Activated T-helper 17 cell treated with anti-CD3 and anti-CD28 coated beads, Interleukin-2, amount 50 U/mL, for 72 hours (primary cell): ENCODE measurements at regions not wholly inside any gene's neighbourhood (a gene's known extent, or its start where the extent isn't known, plus 50 kb on each side); places are given as distances from the start of the nearest gene placed in this dataset.
"Not testable (repeated sequence)": the region's sequence is repeated elsewhere in the genome, so short reads cannot be mapped to it uniquely, and the experiment has no call there.

Source experiments
- ATAC-seq: fragments of 150-1000 bp; cut with Tn5 transposase; replicated peaks from 2 replicates; pipeline ENCODE4 v1.10.0; 2021; ENCODE audit warnings: mild to moderate bottlenecking, moderate library complexity
- H3K27ac Mint-ChIP-seq: one replicate; pipeline ENCODE4 v1.8.0; 2022; ENCODE audit warnings: mixed read lengths
- H3K27me3 Mint-ChIP-seq: one replicate; pipeline ENCODE4 v1.8.0; 2022; ENCODE audit warnings: mixed read lengths
- H3K36me3 Mint-ChIP-seq: one replicate; pipeline ENCODE4 v1.8.0; 2022; ENCODE audit warnings: low read depth, mild to moderate bottlenecking, mixed read lengths
- H3K4me1 Mint-ChIP-seq: one replicate; pipeline ENCODE4 v1.8.0; 2022; ENCODE audit warnings: mixed read lengths
- H3K4me3 Mint-ChIP-seq: one replicate; pipeline ENCODE4 v1.8.0; 2022; ENCODE audit warnings: mild to moderate bottlenecking, mixed read lengths
- H3K9me3 Mint-ChIP-seq: one replicate; pipeline ENCODE4 v1.8.0; 2022; ENCODE audit warnings: mixed read lengths

GRCh38 chr3:106305127-106305526, 436.3 kb upstream of the CBLB start:
- peaks cover 13% of the 10 kb centered on the region for H3K4me1 Mint-ChIP-seq
- no peak overlapping the region for H3K27ac Mint-ChIP-seq
- H3K27me3 Mint-ChIP-seq, result no peaks in the 10 kb centered on the region
- no peak overlapping the region for H3K4me3 Mint-ChIP-seq
- H3K36me3 Mint-ChIP-seq, result no peaks in the 10 kb centered on the region
- no peak for ATAC-seq
- H3K9me3 Mint-ChIP-seq, result no peaks in the 10 kb centered on the region

GRCh38 chr3:106305882-106306435, 437.1 kb upstream of the CBLB start:
- H3K4me1 Mint-ChIP-seq, result peaks cover 13% of the 10 kb centered on the region
- no peaks in the 10 kb centered on the region for H3K36me3 Mint-ChIP-seq
- H3K27ac Mint-ChIP-seq, result no peak overlapping the region
- no peaks in the 10 kb centered on the region for H3K27me3 Mint-ChIP-seq
- no peaks in the 10 kb centered on the region for H3K9me3 Mint-ChIP-seq
- ATAC-seq, result no peak
- H3K4me3 Mint-ChIP-seq, result no peak overlapping the region

GRCh38 chr3:106309274-106309673, 440.5 kb upstream of the CBLB start:
- Mint-ChIP-seq H3K4me1 (no peaks in the 10 kb centered on the region), H3K4me3 (no peak overlapping the region), H3K27me3 (no peaks in the 10 kb centered on the region), H3K36me3 (no peaks in the 10 kb centered on the region), H3K9me3 (no peaks in the 10 kb centered on the region), H3K27ac (no peak overlapping the region)
- no peak for ATAC-seq

- H3K27ac Mint-ChIP-seq, result not testable (repeated sequence)
Observed at GRCh38 chr3:106309798-106310197, 441.0 kb upstream of the CBLB start.

GRCh38 chr3:106317141-106318055, 448.6 kb upstream of the CBLB start:
- H3K9me3 Mint-ChIP-seq, result peaks cover 11% of the 10 kb centered on the region
- H3K27me3 Mint-ChIP-seq, result no peaks in the 10 kb centered on the region
- peak overlapping the region; percentile 18 for H3K27ac Mint-ChIP-seq
- no peak for ATAC-seq
- no peaks in the 10 kb centered on the region for H3K36me3 Mint-ChIP-seq
- peak overlapping the region; percentile 18 for H3K4me3 Mint-ChIP-seq
- peaks cover 12% of the 10 kb centered on the region for H3K4me1 Mint-ChIP-seq

More at GRCh38 chr3:106309798-106310197, 441.0 kb upstream of the CBLB start:
- not testable (repeated sequence) for H3K9me3 Mint-ChIP-seq, H3K36me3 Mint-ChIP-seq, ATAC-seq, H3K4me1 Mint-ChIP-seq, H3K4me3 Mint-ChIP-seq, H3K27me3 Mint-ChIP-seq

- not testable (repeated sequence) for H3K4me3 Mint-ChIP-seq, ATAC-seq, H3K27me3 Mint-ChIP-seq, H3K27ac Mint-ChIP-seq, H3K36me3 Mint-ChIP-seq
- Mint-ChIP-seq H3K9me3 (peaks cover 25% of the 10 kb centered on the region), H3K4me1 (peaks cover 16% of the 10 kb centered on the region)
Observed at GRCh38 chr3:106321438-106321837, 452.6 kb upstream of the CBLB start.

- peaks cover 20% of the 10 kb centered on the region for H3K9me3 Mint-ChIP-seq
- no peak for ATAC-seq
Observed at GRCh38 chr3:106323586-106323985, 454.8 kb upstream of the CBLB start.

GRCh38 chr3:106326941-106327695, 458.3 kb upstream of the CBLB start:
- Mint-ChIP-seq H3K36me3 (no peaks in the 10 kb centered on the region), H3K4me1 (peaks cover 33% of the 10 kb centered on the region), H3K9me3 (peaks cover 14% of the 10 kb centered on the region), H3K27ac (peak overlapping the region; percentile 1), H3K4me3 (peak overlapping the region; percentile 41), H3K27me3 (no peaks in the 10 kb centered on the region)
- peak; percentile 36 for ATAC-seq

More at GRCh38 chr3:106323586-106323985, 454.8 kb upstream of the CBLB start:
- H3K4me1 Mint-ChIP-seq, result peaks cover 20% of the 10 kb centered on the region
- no peak overlapping the region for H3K27ac Mint-ChIP-seq
- no peaks in the 10 kb centered on the region for H3K36me3 Mint-ChIP-seq
- H3K27me3 Mint-ChIP-seq, result no peaks in the 10 kb centered on the region
- no peak overlapping the region for H3K4me3 Mint-ChIP-seq

- H3K4me3 Mint-ChIP-seq, result peak overlapping the region; percentile 41
- peaks cover 14% of the 10 kb centered on the region for H3K9me3 Mint-ChIP-seq
- no peaks in the 10 kb centered on the region for H3K36me3 Mint-ChIP-seq
- ATAC-seq, result no peak
- peaks cover 37% of the 10 kb centered on the region for H3K4me1 Mint-ChIP-seq
- no peaks in the 10 kb centered on the region for H3K27me3 Mint-ChIP-seq
- no peak overlapping the region for H3K27ac Mint-ChIP-seq
Observed at GRCh38 chr3:106327696-106328025, 458.8 kb upstream of the CBLB start.

- Mint-ChIP-seq H3K36me3 (no peaks in the 10 kb centered on the region), H3K27ac (no peak overlapping the region), H3K9me3 (peaks cover 14% of the 10 kb centered on the region), H3K27me3 (no peaks in the 10 kb centered on the region), H3K4me3 (peak overlapping the region; percentile 41), H3K4me1 (peaks cover 41% of the 10 kb centered on the region)
- ATAC-seq, result no peak
Observed at GRCh38 chr3:106328224-106328623, 459.4 kb upstream of the CBLB start.

GRCh38 chr3:106329521-106329920, 460.7 kb upstream of the CBLB start:
- ATAC-seq, result no peak
- Mint-ChIP-seq H3K4me1 (peaks cover 48% of the 10 kb centered on the region), H3K36me3 (peaks cover 7% of the 10 kb centered on the region), H3K4me3 (peak overlapping the region; percentile 13), H3K9me3 (peaks cover 5% of the 10 kb centered on the region), H3K27me3 (no peaks in the 10 kb centered on the region), H3K27ac (no peak overlapping the region)

- H3K27me3 Mint-ChIP-seq, result no peaks in the 10 kb centered on the region
- peak overlapping the region; percentile 98 for H3K27ac Mint-ChIP-seq
- no peaks in the 10 kb centered on the region for H3K9me3 Mint-ChIP-seq
- peaks cover 58% of the 10 kb centered on the region for H3K4me1 Mint-ChIP-seq
- peak overlapping the region; percentile 88 for H3K4me3 Mint-ChIP-seq
- peaks cover 12% of the 10 kb centered on the region for H3K36me3 Mint-ChIP-seq
- ATAC-seq, result no peak
Observed at GRCh38 chr3:106331636-106332035, 462.8 kb upstream of the CBLB start.

- no peaks in the 10 kb centered on the region for H3K27me3 Mint-ChIP-seq
- ATAC-seq, result no peak
- H3K9me3 Mint-ChIP-seq, result no peaks in the 10 kb centered on the region
- peak overlapping the region; percentile 88 for H3K4me3 Mint-ChIP-seq
- H3K27ac Mint-ChIP-seq, result peak overlapping the region; percentile 98
- H3K4me1 Mint-ChIP-seq, result peaks cover 57% of the 10 kb centered on the region
- peaks cover 12% of the 10 kb centered on the region for H3K36me3 Mint-ChIP-seq
Observed at GRCh38 chr3:106332129-106332528, 463.3 kb upstream of the CBLB start.

GRCh38 chr3:106332884-106333283, 464.1 kb upstream of the CBLB start:
- Mint-ChIP-seq H3K27me3 (no peaks in the 10 kb centered on the region), H3K27ac (peak overlapping the region; percentile 98), H3K4me1 (peaks cover 53% of the 10 kb centered on the region), H3K36me3 (peaks cover 12% of the 10 kb centered on the region), H3K4me3 (peak overlapping the region; percentile 88), H3K9me3 (peaks cover 2% of the 10 kb centered on the region)
- peak; percentile 71 for ATAC-seq
